BE2C (cell line): ENCODE measurements at regions not wholly inside any gene's neighbourhood (a gene's known extent, or its start where the extent isn't known, plus 50 kb on each side); places are given as distances from the start of the nearest gene placed in this dataset.

ENCODE experiments used
- DNase-seq: peaks from one replicate; pipeline ENCODE4 v3.0.0-alpha.2; 2020
- H3K27me3 ChIP-seq: fragments of 250-450 bp; sonication (Bioruptor Pico); 2 replicates; pipeline ENCODE4 v1.5.1; 2020; ENCODE audit warnings: mild to moderate bottlenecking
- H3K36me3 ChIP-seq: fragments of 250-450 bp; sonication (Bioruptor Pico); 2 replicates; pipeline ENCODE4 v1.5.1; 2020; ENCODE audit warnings: mild to moderate bottlenecking
- H3K4me1 ChIP-seq: fragments of 250-450 bp; sonication (Bioruptor Pico); 2 replicates; pipeline ENCODE4 v1.5.1; 2020
- H3K4me3 ChIP-seq: 2 replicates; pipeline ENCODE4 v1.5.1; 2011; ENCODE audit warnings: low read depth, low read length
- H3K9me3 ChIP-seq: fragments of 250-450 bp; sonication (Bioruptor Pico); 2 replicates; pipeline ENCODE4 v1.5.1; 2020
- CTCF ChIP-seq: IDR thresholded peaks from 2 replicates; pipeline ENCODE4 v1.5.1; 2012; ENCODE audit warnings: mild to moderate bottlenecking, low read depth, low read length

- Histone ChIP-seq H3K9me3 (no peaks in the 10 kb centered on the region), H3K4me1 (peaks cover 7% of the 10 kb centered on the region), H3K36me3 (no peaks in the 10 kb centered on the region), H3K4me3 (peak overlapping the region; percentile 18), H3K27me3 (no peaks in the 10 kb centered on the region)
- peak; percentile 48 for TF ChIP-seq CTCF
- peak; percentile 18 for DNase-seq
Observed at GRCh38 chr11:91394073-91394726, 830.4 kb upstream of the FAT3 start.

- Histone ChIP-seq H3K36me3 (no peaks in the 10 kb centered on the region), H3K9me3 (no peaks in the 10 kb centered on the region), H3K4me1 (no peaks in the 10 kb centered on the region), H3K4me3 (no peak overlapping the region), H3K27me3 (no peaks in the 10 kb centered on the region)
- no peak for TF ChIP-seq CTCF
- DNase-seq, result no peak
Observed at GRCh38 chr11:91382946-91383345, 841.7 kb upstream of the FAT3 start.

- no peak for TF ChIP-seq CTCF
- no peaks in the 10 kb centered on the region for H3K9me3 ChIP-seq
- DNase-seq, result no peak
- H3K36me3 ChIP-seq, result no peaks in the 10 kb centered on the region
- H3K27me3 ChIP-seq, result no peaks in the 10 kb centered on the region
- no peaks in the 10 kb centered on the region for H3K4me1 ChIP-seq
- no peak overlapping the region for H3K4me3 ChIP-seq
Observed at GRCh38 chr11:91374794-91375193, 849.8 kb upstream of the FAT3 start.

- peak; percentile 51 for TF ChIP-seq CTCF
Observed at GRCh38 chr11:91373497-91373896, 851.1 kb upstream of the FAT3 start.

GRCh38 chr11:91366816-91367215, 857.8 kb upstream of the FAT3 start:
- Histone ChIP-seq H3K36me3 (no peaks in the 10 kb centered on the region), H3K9me3 (no peaks in the 10 kb centered on the region), H3K4me1 (no peaks in the 10 kb centered on the region), H3K4me3 (no peak overlapping the region), H3K27me3 (no peaks in the 10 kb centered on the region)
- no peak for TF ChIP-seq CTCF
- DNase-seq, result no peak

More at GRCh38 chr11:91373497-91373896, 851.1 kb upstream of the FAT3 start:
- H3K4me3 ChIP-seq, result no peak overlapping the region
- no peaks in the 10 kb centered on the region for H3K9me3 ChIP-seq
- DNase-seq, result peak; percentile 11
- H3K27me3 ChIP-seq, result no peaks in the 10 kb centered on the region
- no peaks in the 10 kb centered on the region for H3K36me3 ChIP-seq
- H3K4me1 ChIP-seq, result no peaks in the 10 kb centered on the region

- Histone ChIP-seq H3K27me3 (no peaks in the 10 kb centered on the region), H3K36me3 (no peaks in the 10 kb centered on the region), H3K4me3 (no peak overlapping the region), H3K9me3 (no peaks in the 10 kb centered on the region), H3K4me1 (no peaks in the 10 kb centered on the region)
- no peak for DNase-seq
- TF ChIP-seq CTCF, result no peak
Observed at GRCh38 chr11:91365986-91366585, 858.5 kb upstream of the FAT3 start.
